DMS 273 (cell line): ENCODE measurements at regions not wholly inside any gene's neighbourhood (a gene's known extent, or its start where the extent isn't known, plus 50 kb on each side); places are given as distances from the start of the nearest gene placed in this dataset.

Experiments
- DNase-seq: peaks from one replicate; lab custom pipeline; 2025; ENCODE audit not compliant: unreplicated experiment; lab: John Stamatoyannopoulos, UW

DNA sequence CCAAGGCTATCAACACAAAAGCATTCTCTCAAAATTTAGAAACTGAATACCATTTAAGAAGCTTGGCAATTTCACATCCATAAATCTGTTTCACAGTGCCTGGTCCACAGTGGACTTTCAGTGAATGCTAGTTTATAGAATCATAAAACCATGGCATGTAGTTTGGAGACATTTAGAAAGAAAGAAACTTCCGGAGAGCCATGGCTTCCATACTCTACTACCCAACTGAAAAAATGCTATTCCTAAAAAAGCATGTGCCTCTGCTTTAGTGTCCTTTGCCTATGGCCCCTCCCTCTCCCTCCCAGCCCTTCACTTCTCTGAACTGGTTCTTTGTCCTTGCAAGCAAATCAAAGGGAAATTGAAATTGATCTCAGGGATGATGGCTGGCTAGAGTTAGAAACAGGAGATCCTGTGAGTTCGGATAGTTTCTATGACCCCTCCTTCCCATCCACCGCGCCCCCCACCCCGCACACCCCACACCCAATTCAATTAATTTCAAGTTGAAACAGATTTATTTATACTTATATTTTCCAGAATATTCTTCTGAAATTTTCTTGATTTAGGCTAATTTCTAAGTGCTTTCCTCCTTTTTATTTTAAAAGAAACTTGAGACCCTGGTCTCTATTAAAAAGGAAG, 248.3 kb downstream of the TRIB2 start:
- DNase-seq = no peak

DNA sequence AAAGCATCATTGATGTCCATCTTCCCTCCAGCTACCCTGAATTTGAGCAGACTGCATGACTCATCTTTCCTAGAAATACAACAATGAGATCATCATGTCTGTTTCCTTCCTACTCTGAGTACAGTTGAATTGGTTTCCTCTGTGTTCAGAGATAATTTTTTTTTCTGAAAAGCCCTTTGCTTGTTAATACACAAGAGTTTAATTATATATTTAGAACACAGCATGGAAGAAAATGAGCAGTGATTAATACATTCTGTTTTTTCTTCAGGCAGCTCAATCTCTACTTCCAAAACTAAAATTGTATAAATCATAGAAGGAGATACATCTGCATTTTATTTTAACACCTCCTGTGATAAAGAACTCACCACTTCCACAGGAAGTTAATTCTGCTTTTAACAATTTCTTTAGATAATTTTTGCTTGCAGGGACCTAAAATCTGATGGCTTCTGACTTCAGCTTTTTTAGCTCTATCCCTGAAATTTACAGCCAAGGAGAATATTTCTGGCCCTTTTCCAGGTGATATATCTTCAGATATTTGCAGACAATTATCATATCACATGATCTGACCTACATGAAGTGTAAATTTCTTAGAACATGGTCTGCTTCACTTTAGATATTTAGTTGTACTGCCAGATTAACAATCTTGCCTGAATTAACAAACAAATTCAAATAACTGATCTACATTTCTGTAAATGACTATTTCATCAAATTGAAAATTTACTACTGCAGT, 249.0 kb downstream of the TRIB2 start:
- DNase-seq = peak; percentile 1

DNA sequence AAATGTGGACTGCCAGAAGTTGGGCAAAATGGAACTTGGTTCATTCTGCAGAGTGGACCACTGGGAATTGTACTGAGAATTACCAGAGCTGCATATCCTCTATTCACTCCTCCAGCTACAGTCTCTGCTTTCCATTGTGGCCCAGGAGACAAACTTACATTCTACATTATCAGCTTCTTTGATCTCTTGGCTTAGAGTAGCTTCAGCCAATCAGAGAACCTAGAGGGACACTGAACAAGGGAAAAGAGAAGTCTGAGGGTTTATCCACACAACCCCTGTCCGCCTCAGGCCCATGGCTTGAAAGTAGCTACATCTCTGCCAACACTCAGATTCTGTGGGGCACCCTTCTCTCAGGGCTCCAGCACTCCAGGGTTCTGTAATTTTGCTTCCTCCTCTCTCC, 251.1 kb downstream of the TRIB2 start:
- no peak for DNase-seq

DNA sequence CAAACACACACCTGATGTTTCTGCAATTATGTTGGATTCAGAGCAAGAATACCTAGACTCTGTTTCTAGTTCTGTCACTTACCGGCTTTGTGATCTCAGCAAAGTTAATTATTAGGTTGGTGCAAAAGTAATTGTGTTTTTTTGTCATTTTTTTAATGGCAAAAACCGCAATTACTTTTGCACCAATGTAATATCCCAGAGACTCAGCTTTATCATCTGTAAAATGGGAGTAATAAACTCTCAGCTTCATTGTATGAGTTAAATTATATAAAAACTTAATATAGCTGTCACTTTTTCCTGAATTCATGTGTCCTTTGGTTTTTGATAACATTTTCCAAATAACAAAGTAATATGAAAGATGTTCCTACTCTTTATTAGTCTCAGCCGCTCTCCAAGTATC, 251.7 kb downstream of the TRIB2 start:
- DNase-seq = no peak

DNA sequence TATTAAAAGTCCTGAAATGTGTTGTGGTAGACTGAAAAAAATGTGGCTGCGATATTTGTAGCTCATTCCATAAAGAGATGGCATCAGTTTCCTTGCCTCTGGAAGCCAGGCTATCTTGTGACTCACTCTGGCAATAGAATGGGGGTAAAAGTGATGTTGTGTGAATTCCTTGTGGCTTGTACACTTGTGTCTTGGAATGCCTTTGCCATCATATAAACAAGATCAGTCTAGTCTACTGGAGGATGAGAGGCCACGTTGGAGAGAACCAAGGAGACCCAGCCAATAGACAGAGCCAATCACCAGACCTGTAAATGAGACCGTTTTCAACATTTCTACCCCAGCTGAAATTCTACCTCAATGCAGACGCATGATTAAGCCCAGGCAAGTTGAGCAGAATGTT, 254.1 kb downstream of the TRIB2 start:
- no peak for DNase-seq

DNA sequence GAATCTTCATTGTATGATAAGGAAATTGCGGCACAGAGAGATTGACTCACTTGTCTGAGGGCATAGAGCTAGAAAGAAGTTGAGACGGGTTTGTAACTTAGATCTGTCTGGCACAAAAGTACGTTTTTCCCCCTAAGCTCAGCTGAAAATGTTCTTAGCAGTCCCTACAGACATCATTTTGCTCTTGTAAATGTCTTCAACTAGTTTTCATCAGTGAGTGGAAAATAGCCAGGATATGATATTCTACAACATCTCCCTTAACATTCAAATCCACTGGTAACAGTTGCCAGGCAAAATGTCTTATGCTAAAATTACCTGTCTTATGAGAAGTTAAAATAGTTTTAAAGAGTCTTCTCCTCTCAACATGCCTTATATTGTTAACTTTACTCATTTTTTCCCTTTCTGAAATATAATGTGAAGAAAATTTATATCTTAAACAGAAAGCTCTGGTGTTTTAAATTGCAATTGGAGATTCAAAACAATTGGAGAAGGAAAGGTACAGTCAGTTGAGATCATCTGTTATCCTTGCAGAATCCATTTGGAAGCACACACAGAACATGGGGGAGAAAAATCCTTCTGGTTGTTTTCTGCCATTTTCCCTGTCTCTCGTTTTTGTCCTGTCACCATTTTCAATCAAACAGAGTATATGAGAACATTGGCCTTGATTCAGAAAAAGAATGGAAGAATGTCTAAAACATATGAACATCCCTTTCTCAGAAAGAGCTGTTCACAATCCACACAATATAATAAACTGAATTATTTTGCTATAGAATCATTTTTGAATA, 255.0 kb downstream of the TRIB2 start:
- DNase-seq = no peak

DNA sequence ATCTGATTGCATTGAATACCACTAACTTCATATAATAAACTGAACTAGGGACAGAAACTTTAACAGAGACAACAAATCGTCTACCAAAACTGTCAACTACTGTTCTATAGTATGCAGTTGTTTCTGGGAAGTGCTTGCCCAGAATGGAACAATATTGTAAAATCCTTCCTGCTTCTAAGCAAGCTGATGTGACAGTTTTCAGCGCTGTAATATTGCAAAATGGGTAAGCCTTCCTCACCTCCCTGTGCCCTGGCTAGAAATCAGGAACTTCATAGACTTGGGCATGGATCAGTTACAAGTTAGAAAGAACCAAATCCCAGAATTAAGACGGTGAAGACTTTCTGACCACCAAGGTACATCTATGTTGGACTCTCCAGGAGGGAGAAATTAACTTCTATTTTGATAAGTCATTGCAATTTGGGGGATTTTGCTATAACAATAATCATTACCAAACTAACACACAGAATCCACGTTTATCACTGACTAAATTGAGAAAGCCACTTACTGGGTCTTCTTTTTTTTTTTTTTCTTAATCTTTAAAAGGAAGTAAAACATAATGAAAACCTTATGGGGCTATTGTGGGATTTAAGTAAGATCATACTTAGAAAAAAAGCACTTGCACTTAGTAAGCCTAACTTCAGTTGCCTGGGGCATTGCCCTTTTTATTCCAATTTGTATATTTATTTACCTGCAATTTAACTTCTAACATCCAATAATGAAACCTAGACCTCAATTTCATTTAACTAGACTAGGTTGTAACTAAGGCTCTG, 261.5 kb downstream of the TRIB2 start:
- DNase-seq = no peak

DNA sequence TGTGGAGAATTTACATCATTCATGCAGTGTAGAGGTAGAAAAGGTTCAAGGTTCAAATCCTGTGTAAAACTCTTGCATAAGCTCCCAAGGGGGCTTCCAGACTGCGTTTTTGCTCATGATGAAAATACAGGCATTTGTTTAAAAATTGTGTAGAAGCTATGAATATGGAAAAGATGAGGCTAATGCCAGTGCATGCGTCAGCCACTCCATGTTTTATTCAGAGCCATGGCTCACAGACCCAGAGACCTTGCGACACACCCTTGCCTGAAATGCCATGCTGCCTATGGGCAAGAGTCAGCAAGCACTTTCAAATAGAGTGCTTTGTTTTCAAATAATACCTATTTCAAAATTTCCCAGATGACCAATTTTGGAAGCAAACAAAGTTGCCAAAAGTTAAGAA, 262.3 kb downstream of the TRIB2 start:
- DNase-seq = no peak

DNA sequence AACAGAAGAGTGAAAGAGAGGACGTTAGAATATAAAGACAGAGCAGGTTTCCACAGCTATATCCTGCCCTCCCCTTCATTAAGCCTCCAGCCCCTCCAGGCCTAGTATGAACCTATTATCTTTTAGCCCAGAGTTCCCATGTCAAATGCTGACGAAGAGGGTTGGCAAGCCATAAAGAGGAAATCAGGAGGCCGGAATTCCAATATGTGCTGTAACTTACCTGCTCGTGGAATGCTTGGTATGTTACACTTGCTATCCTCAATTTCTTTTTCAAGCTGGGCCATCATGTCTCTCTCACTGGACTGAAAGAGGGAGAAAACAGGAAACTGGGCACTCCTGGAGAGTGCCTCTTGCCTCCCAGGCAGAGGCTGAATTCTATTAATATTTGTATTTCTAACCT, 264.1 kb downstream of the TRIB2 start:
- no peak for DNase-seq

DNA sequence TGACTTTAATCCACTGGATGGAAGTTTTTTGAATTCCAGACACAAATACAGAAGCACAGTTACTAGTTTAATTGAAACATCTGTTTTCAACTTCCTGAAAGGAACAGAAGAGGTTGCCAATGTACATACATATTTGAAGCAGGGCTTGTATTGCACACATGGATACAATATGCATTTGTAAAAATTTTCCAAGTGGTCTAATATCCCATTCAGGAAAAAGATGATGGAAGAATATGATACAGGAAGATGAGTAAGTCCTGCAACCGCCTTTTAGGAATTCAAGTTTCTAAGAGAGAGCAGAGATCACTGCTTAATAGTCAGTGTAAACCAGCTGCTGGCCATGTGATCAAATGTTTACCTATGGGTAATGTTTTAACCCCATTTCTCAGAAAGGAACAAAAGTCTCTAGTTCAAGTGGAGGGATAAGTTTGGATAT, 265.4 kb downstream of the TRIB2 start:
- DNase-seq = no peak

DNA sequence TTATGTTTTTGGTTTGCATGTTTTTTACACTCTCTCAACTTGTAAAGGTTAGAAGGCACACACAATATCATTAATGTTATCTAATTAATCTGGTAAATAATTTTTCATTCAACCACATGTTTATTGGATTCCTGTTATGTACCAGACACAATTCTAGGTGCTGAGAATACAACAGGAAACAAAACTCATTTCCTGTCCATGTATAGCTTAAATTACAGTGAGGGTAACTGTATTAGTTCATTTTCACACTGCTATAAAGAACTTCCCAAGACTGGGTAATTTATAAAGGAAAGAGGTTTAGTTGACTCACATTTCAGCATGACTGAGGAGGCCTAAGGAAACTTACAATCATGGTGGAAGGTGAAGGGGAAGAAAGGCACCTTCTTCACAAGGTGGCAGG, 270.5 kb downstream of the TRIB2 start:
- DNase-seq = no peak

DNA sequence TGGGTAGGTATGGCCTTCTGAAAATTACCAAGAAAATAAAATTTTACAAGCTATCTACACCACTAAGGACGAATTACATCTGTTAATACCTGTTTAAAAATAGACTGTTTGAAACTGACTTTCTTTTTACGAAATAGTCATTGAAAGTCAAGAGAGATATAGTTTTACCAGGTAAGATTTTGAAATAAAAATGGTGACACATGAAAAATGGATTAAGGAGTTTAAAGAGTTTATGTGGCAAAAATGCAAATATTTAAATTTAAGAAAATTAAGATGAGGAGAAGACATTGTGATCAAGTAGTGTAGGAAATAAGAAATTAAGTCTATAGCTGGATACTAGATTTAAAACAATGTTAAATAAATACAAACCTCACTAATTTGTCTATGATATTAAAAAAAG, 271.5 kb downstream of the TRIB2 start:
- no peak for DNase-seq

DNA sequence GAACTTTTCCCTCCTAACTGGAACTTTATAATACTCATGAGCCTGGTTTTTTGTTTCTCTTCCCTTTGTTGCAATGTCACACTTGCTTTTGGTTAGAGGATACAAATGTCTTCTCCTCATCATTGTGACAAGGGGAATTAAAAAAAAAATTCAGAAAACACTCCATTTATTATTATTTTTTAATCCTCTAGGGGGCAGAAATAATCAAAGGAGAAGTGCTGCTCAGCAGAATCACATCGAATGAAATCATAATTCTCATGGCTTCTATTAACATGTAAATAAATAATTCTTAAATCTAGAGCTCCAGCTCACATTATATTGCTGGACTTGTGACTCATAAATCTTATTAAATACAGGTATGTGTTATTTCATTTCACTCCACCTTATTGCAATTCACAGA, 273.8 kb downstream of the TRIB2 start:
- DNase-seq = no peak

DNA sequence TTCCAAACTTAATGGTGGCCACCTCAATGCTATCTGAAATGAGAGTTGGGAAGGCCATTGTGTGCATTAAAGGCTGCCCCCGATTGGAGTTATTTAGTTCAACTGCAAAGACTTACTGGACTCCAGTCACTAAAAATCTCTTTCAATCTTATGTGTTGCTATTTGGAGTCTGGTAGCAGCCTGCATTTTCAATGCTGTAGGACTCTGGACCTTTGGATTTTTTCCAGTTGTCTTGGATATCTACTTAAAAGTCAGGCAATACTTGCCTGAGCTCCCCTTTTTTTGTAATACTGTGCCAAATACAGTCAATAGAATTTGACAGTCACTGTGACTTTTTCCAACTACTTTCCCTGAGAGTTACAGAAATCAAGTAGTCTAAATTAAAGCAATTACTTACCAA, 281.9 kb downstream of the TRIB2 start:
- no peak for DNase-seq

DNA sequence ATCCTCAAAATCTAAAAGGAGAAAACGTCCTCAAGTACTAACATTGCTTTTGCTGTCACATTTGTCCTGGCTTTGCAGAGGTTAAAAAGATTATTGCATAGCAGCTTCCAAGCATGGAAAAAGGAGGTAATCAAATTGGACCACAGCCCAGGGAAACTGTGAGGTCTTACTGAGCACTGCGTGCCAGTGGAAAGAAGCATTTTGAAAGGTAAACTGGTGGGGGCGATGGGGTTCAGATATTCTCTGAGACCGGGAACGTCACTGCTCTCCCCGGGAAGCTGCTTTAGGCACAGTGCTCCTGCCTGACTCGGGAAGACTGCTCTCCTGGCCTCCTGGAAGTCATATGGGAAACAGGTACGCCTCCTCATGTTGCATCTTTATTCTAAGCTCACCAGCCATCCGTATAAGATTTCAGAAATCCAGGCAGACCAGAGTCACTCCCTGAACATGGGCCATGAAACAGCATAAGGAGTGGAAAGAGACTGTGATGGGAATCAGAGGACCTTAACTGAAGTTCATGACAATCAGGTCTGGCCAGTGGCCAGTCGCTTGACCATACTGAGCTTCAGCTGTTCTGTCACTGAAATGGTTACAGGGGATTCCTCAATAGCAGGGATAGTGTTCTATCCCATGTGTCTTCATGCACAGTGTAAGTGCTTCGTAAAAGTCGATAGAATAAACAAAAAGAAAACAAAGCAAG, 284.1 kb downstream of the TRIB2 start:
- DNase-seq = no peak

DNA sequence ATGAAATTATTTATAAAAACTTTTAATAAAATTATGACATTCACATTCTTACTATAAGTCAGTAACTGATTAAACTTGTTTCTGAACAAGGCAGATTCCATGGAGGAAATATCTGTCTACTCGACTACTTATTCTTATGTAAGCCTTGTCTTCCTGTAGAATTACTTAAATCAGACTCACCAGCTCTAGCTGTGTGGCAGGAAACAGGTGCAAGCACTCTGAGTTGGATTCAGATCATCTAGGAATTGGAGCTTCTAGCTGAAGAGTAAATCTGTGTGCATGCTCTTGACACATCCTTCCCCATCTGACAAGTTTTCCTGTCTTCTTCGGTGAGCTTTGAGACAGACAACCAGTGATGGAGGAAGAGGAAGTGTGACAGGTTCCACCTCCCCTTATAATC, 284.7 kb downstream of the TRIB2 start:
- DNase-seq = no peak

DNA sequence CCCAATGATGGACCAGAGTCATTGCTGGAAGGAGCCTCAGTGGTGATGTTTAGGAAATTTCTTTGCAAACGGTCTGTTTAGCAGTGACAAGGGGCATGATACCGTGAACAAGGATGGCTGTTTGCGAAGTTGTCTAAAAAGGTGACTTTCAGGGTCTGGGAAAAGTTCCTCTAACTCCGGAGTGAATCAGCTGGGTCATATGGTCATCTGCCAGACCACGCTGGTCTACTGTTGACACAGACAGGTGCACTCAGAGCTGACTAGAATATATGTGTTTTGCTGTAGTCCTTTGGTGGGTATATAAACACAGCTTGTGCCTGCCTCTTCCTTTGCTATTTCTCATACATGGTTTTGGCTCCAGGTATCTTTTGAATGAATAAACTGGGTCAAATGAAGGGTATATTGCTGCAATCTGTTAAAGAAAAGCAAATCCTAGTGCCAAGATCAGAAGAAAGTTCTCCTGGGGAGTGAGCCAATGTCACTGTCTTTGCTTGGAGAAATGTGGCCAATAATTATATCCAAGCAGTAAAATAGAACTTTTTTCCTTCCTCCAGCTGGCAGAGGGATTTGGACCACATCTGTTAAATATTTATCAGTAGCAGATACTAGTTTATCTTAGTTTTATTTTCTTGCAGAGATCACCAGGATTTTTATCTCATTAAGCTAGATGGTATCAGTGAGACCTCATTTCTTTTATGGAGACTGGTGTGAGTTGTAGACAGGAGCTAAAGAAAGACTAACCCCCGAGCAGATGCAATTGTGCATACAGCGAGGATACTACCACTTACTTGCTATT, 286.0 kb downstream of the TRIB2 start:
- DNase-seq = no peak

DNA sequence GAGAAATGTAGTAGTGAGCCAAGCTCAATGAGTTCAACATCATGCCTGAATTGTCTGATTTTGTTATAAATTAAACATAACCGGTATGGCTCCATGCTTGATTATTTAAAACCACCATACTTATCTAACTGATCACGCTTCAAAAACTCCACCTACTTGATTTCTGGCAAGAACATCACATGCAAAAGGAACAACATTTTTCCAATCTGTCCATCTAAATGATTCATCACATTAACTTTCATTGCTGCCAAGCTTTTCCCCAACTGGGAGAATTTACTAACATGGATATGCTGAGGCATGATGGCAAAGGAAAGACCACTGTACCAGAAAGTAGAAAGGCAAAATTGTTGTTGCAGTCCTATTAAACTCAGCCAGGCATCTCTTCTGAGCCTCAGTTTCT, 286.8 kb downstream of the TRIB2 start:
- no peak for DNase-seq

DNA sequence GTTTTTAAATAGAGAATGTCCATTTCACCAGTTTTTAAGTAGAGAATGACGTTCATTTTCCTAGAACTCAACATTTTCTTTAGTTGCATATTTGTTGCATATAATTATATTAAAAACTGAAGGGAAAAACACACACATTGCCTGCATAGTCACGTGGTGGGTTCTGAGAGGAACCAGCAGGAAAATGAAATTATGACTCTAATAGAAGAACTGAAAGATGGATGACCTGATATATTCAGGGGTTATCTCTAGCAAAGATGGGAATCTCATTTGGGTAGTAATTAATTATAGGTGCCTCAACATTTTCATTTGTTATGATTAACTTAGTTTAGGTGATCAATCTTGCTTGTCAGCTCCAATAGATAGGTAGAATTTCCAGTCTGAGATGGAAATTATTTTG, 288.3 kb downstream of the TRIB2 start:
- no peak for DNase-seq

DNA sequence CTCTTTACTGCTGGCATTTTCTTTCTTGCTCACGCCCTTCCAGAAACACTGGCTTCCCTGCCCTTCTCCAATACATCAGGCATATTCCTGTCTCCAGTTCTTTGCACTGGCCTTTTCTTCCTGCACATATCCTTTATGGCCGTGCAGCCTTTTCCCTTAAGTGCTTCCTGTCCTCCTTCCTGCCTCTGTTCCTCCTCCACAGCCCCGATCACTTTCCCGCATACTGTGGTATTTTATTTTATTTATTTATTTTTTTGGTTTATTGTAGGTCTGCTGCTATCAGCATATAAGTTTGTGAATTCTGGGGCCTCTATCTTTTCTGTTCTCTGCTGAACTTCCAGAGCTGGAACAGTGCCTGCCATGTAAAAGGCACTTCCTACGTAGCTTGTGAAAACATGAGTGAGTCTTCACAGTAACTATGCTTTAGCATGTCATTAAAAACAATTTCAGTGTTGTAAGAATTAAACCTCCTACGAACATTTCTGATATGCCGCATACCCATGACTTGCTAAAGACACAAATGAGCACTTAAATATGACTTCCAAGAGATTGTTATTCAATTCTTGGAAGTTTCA, 289.1 kb downstream of the TRIB2 start:
- no peak for DNase-seq
